ENCODE measurements at regions not wholly inside any gene's neighbourhood (a gene's known extent, or its start where the extent isn't known, plus 50 kb on each side); places are given as distances from the start of the nearest gene placed in this dataset.

- TF ChIP-seq CTCF (IDR thresholded peaks at IDR 0.05; ENCODE audit: control extremely low read depth in 1 of 3, insufficient read depth in 1 of 3, low read depth in 1 of 3, low read length in 3 of 3) (no peak), RAD21 (IDR thresholded peaks at IDR 0.05 in 1 of 2, conservative IDR thresholded peaks at IDR 0.05 in 1 of 2; ENCODE audit: low read depth in 2 of 2, low read length in 2 of 2) (no peak), CBX8 (IDR thresholded peaks at IDR 0.05; ENCODE audit: borderline replicate concordance, low read depth, low read length) (no peak)
These were observed 1961.9 kb upstream of the CELF4 start (continued) for GRCh38 chr18:39527465-39527864.

Measured in H1 (cell line).